Endothelial cell of umbilical vein (primary cell): ENCODE measurements at regions not wholly inside any gene's neighbourhood (a gene's known extent, or its start where the extent isn't known, plus 50 kb on each side); places are given as distances from the start of the nearest gene placed in this dataset.

ENCODE experiments used
- BruUV-seq: library from RNA; stranded (reverse); fragments of 400-500 nt; replicated peaks from 2 replicates; lab custom pipeline; 2021; lab: Mats Ljungman, UMichigan
- CTCF ChIA-PET: fragments of 300-600, 350-600 bp; sonication (Branson Sonifier 250); formaldehyde crosslinking; loops from one replicate; lab custom pipeline; 2021; ENCODE audit warnings: antibody characterized with exemption, inconsistent platforms; lab: Charles Lee
- POLR2A ChIA-PET: fragments of 300-600, 350-600 bp; sonication (Branson Sonifier 250); formaldehyde crosslinking; loops from one replicate; lab custom pipeline; 2021; ENCODE audit warnings: antibody characterized with exemption, inconsistent platforms; lab: Charles Lee
- DNase-seq: peaks from one replicate; pipeline ENCODE4 v3.0.0-alpha.2; 2011; ENCODE audit warnings: low read depth, low spot score
- FAIRE-seq: peaks from 2 replicates; lab custom pipeline; 2011; peaks lifted over from hg19 to GRCh38; lab: Jason Lieb, UNC
- H2AFZ ChIP-seq: 2 replicates; pipeline ENCODE4 v1.6.0; 2012; ENCODE audit warnings: low read depth, low read length, control low read depth, inconsistent platforms
- H3K27ac ChIP-seq: 2 replicates; pipeline ENCODE4 v1.5.1; 2011; ENCODE audit warnings: low read depth, mild to moderate bottlenecking, control low read depth, low read length, moderate library complexity; ENCODE audit not compliant: insufficient read depth
- H3K27me3 ChIP-seq, 2 experiments: 2 replicates each; pipeline versions ENCODE4 v1.6.0 to v1.6.1; 2011; ENCODE audit warnings: low read length in 2 of 2, mixed read lengths in 1 of 2; ENCODE audit not compliant: control insufficient read depth in 2 of 2, insufficient read depth in 2 of 2
- H3K36me3 ChIP-seq, 2 experiments: 2 replicates in 1 of 2; 3 replicates in 1 of 2; pipeline ENCODE4 v1.5.1; 2011; ENCODE audit warnings: low read length in 2 of 2, mild to moderate bottlenecking in 1 of 2, moderate library complexity in 1 of 2; ENCODE audit not compliant: control insufficient read depth in 2 of 2, insufficient read depth in 2 of 2; ENCODE audit errors: extremely low read depth in 1 of 2
- H3K4me1 ChIP-seq: 3 replicates; pipeline ENCODE4 v1.5.1; 2011; ENCODE audit warnings: mild to moderate bottlenecking, low read length; ENCODE audit not compliant: control insufficient read depth, insufficient read depth; ENCODE audit errors: extremely low read depth
- H3K4me2 ChIP-seq: 2 replicates; pipeline ENCODE4 v1.6.1; 2011; ENCODE audit warnings: low read length, control low read depth, mixed read lengths; ENCODE audit not compliant: insufficient read depth
- H3K4me3 ChIP-seq, 3 experiments: fragments of 200-600 bp in 1 of 3; sonication (generic), shearing (Covaris generic) in 1 of 3; replicated peaks in 1 of 3; 2 replicates each; pipeline ENCODE4 v1.5.1; 2011 to 2016; ENCODE audit warnings: control low read depth in 3 of 3, low read length in 3 of 3, mild to moderate bottlenecking in 2 of 3, inconsistent platforms in 1 of 3, low read depth in 1 of 3, moderate library complexity in 1 of 3; ENCODE audit not compliant: insufficient read depth in 1 of 3
- H3K79me2 ChIP-seq: 2 replicates; pipeline ENCODE4 v1.6.0; 2012; ENCODE audit warnings: low read length, inconsistent platforms; ENCODE audit not compliant: control insufficient read depth, insufficient read depth
- H3K9ac ChIP-seq: replicated peaks from 2 replicates; pipeline ENCODE3; 2011; ENCODE audit warnings: low read length, control low read depth; ENCODE audit not compliant: insufficient read depth; ENCODE audit errors: extremely low read depth
- H3K9me1 ChIP-seq: replicated peaks from 3 replicates; pipeline ENCODE4 v1.6.0; 2011; ENCODE audit warnings: mild to moderate bottlenecking, low read length; ENCODE audit not compliant: control insufficient read depth, insufficient read depth; ENCODE audit errors: extremely low read depth
- H3K9me3 ChIP-seq: replicated peaks from 2 replicates; pipeline ENCODE4 v1.5.1; 2012; ENCODE audit warnings: low read length, inconsistent platforms; ENCODE audit not compliant: control insufficient read depth, insufficient read depth
- H4K20me1 ChIP-seq: replicated peaks from 2 replicates; pipeline ENCODE3; 2011; ENCODE audit warnings: mild to moderate bottlenecking, low read length; ENCODE audit not compliant: control insufficient read depth, insufficient read depth; ENCODE audit errors: extremely low read depth
- EZH2 ChIP-seq: IDR thresholded peaks from 2 replicates; pipeline ENCODE4 v1.6.1; 2012; ENCODE audit warnings: borderline replicate concordance, low read depth, mild to moderate bottlenecking, moderate library complexity, low read length, inconsistent platforms; ENCODE audit not compliant: severe bottlenecking
- FOS ChIP-seq: IDR thresholded peaks from 2 replicates; pipeline ENCODE4 v1.6.1; 2011; ENCODE audit warnings: mild to moderate bottlenecking, low read length, moderate library complexity, borderline replicate concordance; ENCODE audit not compliant: insufficient read depth
- GATA2 ChIP-seq: IDR thresholded peaks from 2 replicates; pipeline ENCODE4 v1.7.0; 2011; ENCODE audit warnings: low read depth, mild to moderate bottlenecking, moderate library complexity, mixed read lengths, low read length; ENCODE audit not compliant: insufficient read length, insufficient read depth
- JUN ChIP-seq: IDR thresholded peaks from 2 replicates; pipeline ENCODE4 v1.6.1; 2011; ENCODE audit warnings: borderline replicate concordance, low read depth; ENCODE audit not compliant: insufficient read length, insufficient read depth
- MYC ChIP-seq: IDR thresholded peaks from one replicate; pipeline ENCODE4 v1.6.1; 2011; ENCODE audit warnings: mild to moderate bottlenecking, low read depth, low read length
- POLR2A ChIP-seq: IDR thresholded peaks from 2 replicates; pipeline ENCODE4 v1.6.1; 2012; ENCODE audit warnings: low read depth, mild to moderate bottlenecking, control low read depth, low read length
- POLR2AphosphoS5 ChIP-seq: IDR thresholded peaks from 2 replicates; pipeline ENCODE4 v1.6.1; 2012; ENCODE audit warnings: low read depth, mild to moderate bottlenecking, control low read depth, low read length, moderate library complexity; ENCODE audit not compliant: insufficient read depth
- dilution Hi-C: fragments of 300-500 bp; cut with MboI; formaldehyde crosslinking; loops from one replicate; pipeline ENCODE4 v1.15.0; 2019; ENCODE audit warnings: low sequenced_read_pairs; ENCODE audit not compliant: extremely low pct_ligation_motif_present
- intact Hi-C: fragments of 100-400 bp; cut with micrococcal nuclease; formaldehyde crosslinking; loops from one replicate; pipeline ENCODE4 v1.10.0; 2022
- TF ChIP-seq, protein P1 (sequence below): IDR thresholded peaks from 2 replicates; pipeline ENCODE4 v1.6.1; 2011; ENCODE audit not compliant: insufficient read depth, insufficient read length
- TF ChIP-seq, protein P2 (sequence below), 2 donors: IDR thresholded peaks; 1 replicate in 1 of 2; 2 replicates in 1 of 2; pipeline ENCODE4 v1.5.1; 2011; ENCODE audit warnings: low read length in 2 of 2, mild to moderate bottlenecking in 2 of 2, moderate library complexity in 2 of 2, control low read depth in 1 of 2, inconsistent platforms in 1 of 2, low read depth in 1 of 2; ENCODE audit not compliant: insufficient read depth in 1 of 2; ENCODE audit errors: extremely low read depth in 1 of 2

DNA sequence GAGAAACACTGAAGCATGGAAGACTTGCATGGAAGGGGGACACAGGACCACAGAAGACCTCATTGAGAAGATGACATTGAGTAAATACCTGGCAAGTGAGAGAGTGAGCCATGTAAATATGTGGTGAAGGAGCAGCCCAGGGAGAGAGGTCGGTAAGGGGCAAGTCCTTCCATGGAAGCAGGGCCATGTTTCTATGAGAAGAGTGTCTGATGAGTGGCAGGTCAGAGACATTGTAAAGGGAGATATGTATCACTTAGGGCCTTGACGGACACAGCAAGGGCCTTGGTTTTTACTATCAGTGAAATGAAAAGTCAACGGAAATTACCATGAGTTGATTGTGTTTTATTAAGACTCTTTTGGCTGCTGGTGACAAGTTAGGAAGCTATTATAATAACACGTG is 336.4 kb downstream of the PLK2 start:
- TF ChIP-seq POLR2AphosphoS5 (no peak), GATA2 (no peak), JUN (no peak), FOS (no peak), EZH2 (no peak), MYC (no peak), POLR2A (no peak)
- TF ChIP-seq, protein P1, sequence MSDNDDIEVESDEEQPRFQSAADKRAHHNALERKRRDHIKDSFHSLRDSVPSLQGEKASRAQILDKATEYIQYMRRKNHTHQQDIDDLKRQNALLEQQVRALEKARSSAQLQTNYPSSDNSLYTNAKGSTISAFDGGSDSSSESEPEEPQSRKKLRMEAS: no peak
- TF ChIP-seq, protein P2, sequence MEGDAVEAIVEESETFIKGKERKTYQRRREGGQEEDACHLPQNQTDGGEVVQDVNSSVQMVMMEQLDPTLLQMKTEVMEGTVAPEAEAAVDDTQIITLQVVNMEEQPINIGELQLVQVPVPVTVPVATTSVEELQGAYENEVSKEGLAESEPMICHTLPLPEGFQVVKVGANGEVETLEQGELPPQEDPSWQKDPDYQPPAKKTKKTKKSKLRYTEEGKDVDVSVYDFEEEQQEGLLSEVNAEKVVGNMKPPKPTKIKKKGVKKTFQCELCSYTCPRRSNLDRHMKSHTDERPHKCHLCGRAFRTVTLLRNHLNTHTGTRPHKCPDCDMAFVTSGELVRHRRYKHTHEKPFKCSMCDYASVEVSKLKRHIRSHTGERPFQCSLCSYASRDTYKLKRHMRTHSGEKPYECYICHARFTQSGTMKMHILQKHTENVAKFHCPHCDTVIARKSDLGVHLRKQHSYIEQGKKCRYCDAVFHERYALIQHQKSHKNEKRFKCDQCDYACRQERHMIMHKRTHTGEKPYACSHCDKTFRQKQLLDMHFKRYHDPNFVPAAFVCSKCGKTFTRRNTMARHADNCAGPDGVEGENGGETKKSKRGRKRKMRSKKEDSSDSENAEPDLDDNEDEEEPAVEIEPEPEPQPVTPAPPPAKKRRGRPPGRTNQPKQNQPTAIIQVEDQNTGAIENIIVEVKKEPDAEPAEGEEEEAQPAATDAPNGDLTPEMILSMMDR (IDR thresholded peaks at IDR 0.05; ENCODE audit: extremely low read depth in 1 of 2, insufficient read depth in 1 of 2, low read depth in 1 of 2, low read length in 2 of 2): no peak

More for the DNA sequence above, 336.4 kb downstream of the PLK2 start:
- H3K4me1 ChIP-seq: peaks cover 7% of the 10 kb centered on the region
- no peak overlapping the region for H3K4me2 ChIP-seq
- H3K9ac ChIP-seq: no peak overlapping the region
- no peak overlapping the region for H3K4me3 ChIP-seq
- intact Hi-C loops: loop anchor here (10.0 kb wide), 1 partner anchor 339 kb away; no protein-coding TSS in a partner anchor
- no peaks in the 10 kb centered on the region for H3K9me3 ChIP-seq
- no peak for FAIRE-seq
- dilution Hi-C loops: no loop called here
- H3K36me3 ChIP-seq: no peaks in the 10 kb centered on the region
- H4K20me1 ChIP-seq: no peaks in the 10 kb centered on the region
- no peaks in the 10 kb centered on the region for H3K27me3 ChIP-seq
- no peaks in the 10 kb centered on the region for H3K9me1 ChIP-seq
- no TSS peak for BruUV-seq
- H3K27ac ChIP-seq: no peak overlapping the region
- CTCF ChIA-PET: interaction anchor here (2.1 kb wide), 1 partner anchor 10 kb away, joined by 6 read pairs; no protein-coding TSS in a partner anchor
- no peak overlapping the region for H2AFZ ChIP-seq
- H3K79me2 ChIP-seq: no peaks in the 10 kb centered on the region
- POLR2A ChIA-PET: no interaction called here
- no peak for DNase-seq
